Right lobe of liver (tissue), 6 donors: ENCODE measurements at regions not wholly inside any gene's neighbourhood (a gene's known extent, or its start where the extent isn't known, plus 50 kb on each side); places are given as distances from the start of the nearest gene placed in this dataset.
A peak's percentile ranks its signal among the peaks of the same experiment; 100 is the strongest.
"Not testable (repeated sequence)": the region's sequence is repeated elsewhere in the genome, so short reads cannot be mapped to it uniquely, and the experiment has no call there.

Experiments
- ATAC-seq, 4 donors: fragments of 200-7000 bp; cut with Tn5 transposase; one replicate each; pipeline ENCODE4 v1.9.1; 2020; ENCODE audit warnings: mild to moderate bottlenecking in 4 of 4, moderate library complexity in 4 of 4
- DNase-seq, 3 donors: peaks; one replicate each; pipeline ENCODE4 v3.0.0-alpha.2; 2020
- H3K27ac ChIP-seq, 3 donors: fragments of 200-600 bp; one replicate each; pipeline ENCODE4 v1.8.0; 2022
- H3K27me3 ChIP-seq, 2 donors: fragments of 200-600 bp; one replicate each; pipeline ENCODE4 v1.8.0; 2022
- H3K36me3 ChIP-seq, 4 donors: fragments of 200-600 bp; sonication (generic) in 1 of 4; one replicate each; pipeline versions ENCODE4 v1.5.1 to v1.8.0; 2017 to 2022; ENCODE audit warnings: control low read depth in 1 of 4
- H3K4me1 ChIP-seq, 4 donors: fragments of 200-600 bp; sonication (generic) in 1 of 4; one replicate each; pipeline versions ENCODE4 v1.5.1 to v1.8.0; 2017 to 2022; ENCODE audit warnings: control low read depth in 1 of 4
- H3K4me3 ChIP-seq, 3 donors: fragments of 200-600 bp; one replicate each; pipeline ENCODE4 v1.8.0; 2022
- H3K9me3 ChIP-seq, 4 donors: fragments of 200-600 bp; sonication (generic) in 1 of 4; one replicate each; pipeline versions ENCODE4 v1.5.1 to v1.8.0; 2017 to 2022; ENCODE audit warnings: control low read depth in 1 of 4
- CTCF ChIP-seq, 4 donors: fragments of 200-600 bp in 3 of 4; fragments of 450-650 bp in 1 of 4; IDR thresholded peaks; one replicate each; pipeline versions ENCODE4 v1.5.1 to v1.8.0; 2016 to 2022; ENCODE audit warnings: antibody characterized with exemption in 4 of 4, mild to moderate bottlenecking in 2 of 4
- POLR2A ChIP-seq: fragments of 450-650 bp; IDR thresholded peaks from one replicate; pipeline ENCODE4 v1.6.1; 2017; ENCODE audit warnings: antibody characterized with exemption, mild to moderate bottlenecking
- WGBS: methylation state at CpG from one replicate; pipeline ENCODE4 v1.1.6; 2018; ENCODE audit warnings: low coverage, low lambda C conversion rate; ENCODE audit not compliant: insufficient coverage; ENCODE audit errors: missing lambda C conversion rate; 5-methylcytosine and 5-hydroxymethylcytosine counted together
- intact Hi-C, 2 donors: fragments of 100-400 bp; cut with DNase I; formaldehyde crosslinking; loops; one replicate each; pipeline versions ENCODE4 v1.11.2 to v1.14.1; 2022
- donor health status: DM: no; HTN: yes; CAD: no.
- donor health status: DM: no; HTN: no; CAD: no.
- donor health status: DM: no; HTN: no; CAD: no.
- donor health status: DM: no; HTN: yes; CAD: no.
- donor health status: DM: no; HTN: yes; CAD: no.

- 74% methylated on average over 3 of the region's 3 CpGs for WGBS
- TF ChIP-seq CTCF (IDR thresholded peaks at IDR 0.05), result no peak
- no peak for TF ChIP-seq POLR2A
- H3K27ac ChIP-seq, result no peak overlapping the region
- no peaks in the 10 kb centered on the region for H3K9me3 ChIP-seq
- intact Hi-C loops, result no loop called here
- H3K4me1 ChIP-seq, result peaks cover 0 to 32% (median 10%) of the 10 kb centered on the region in 4 donors
- no peaks in the 10 kb centered on the region for H3K27me3 ChIP-seq
- ATAC-seq, result no peak
- DNase-seq, result no peak
- H3K4me3 ChIP-seq, result no peak overlapping the region
- H3K36me3 ChIP-seq, result no peaks in the 10 kb centered on the region
Measured at GRCh38 chr3:194061421-194062030, 74.4 kb upstream of the HES1 start.

GRCh38 chr3:194062830-194063229, 73.1 kb upstream of the HES1 start:
- intact Hi-C loops, result no loop called here
- ATAC-seq (no peak), DNase-seq (no peak)
- Histone ChIP-seq H3K27ac (no peak overlapping the region), H3K9me3 (no peaks in the 10 kb centered on the region), H3K36me3 (no peaks in the 10 kb centered on the region), H3K4me3 (no peak overlapping the region), H3K4me1 (peaks cover 0 to 27% (median 7%) of the 10 kb centered on the region in 4 donors), H3K27me3 (no peaks in the 10 kb centered on the region)
- no peak for TF ChIP-seq POLR2A
- no peak for TF ChIP-seq CTCF (IDR thresholded peaks at IDR 0.05)
- 76% methylated on average over 3 of the region's 3 CpGs for WGBS

GRCh38 chr3:194064380-194065332, 71.3 kb upstream of the HES1 start:
- TF ChIP-seq POLR2A, result no peak
- TF ChIP-seq CTCF (IDR thresholded peaks at IDR 0.05), result no peak
- peaks cover 0 to 14% (median 2%) of the 10 kb centered on the region in 4 donors for H3K4me1 ChIP-seq
- ATAC-seq (peak in 1 of 4 donors; percentile 8), DNase-seq (no peak)
- no peaks in the 10 kb centered on the region for H3K27me3 ChIP-seq
- H3K27ac ChIP-seq, result no peak overlapping the region
- no peaks in the 10 kb centered on the region for H3K9me3 ChIP-seq
- WGBS, result 68% methylated on average over 6 of the region's 8 CpGs
- H3K4me3 ChIP-seq, result no peak overlapping the region
- H3K36me3 ChIP-seq, result no peaks in the 10 kb centered on the region
- intact Hi-C loops, result no loop called here

GRCh38 chr3:194067327-194067726, 68.6 kb upstream of the HES1 start:
- H3K27me3 ChIP-seq, ATAC-seq, H3K4me3 ChIP-seq, H3K27ac ChIP-seq, H3K36me3 ChIP-seq, intact Hi-C loops, H3K9me3 ChIP-seq, DNase-seq: not testable (repeated sequence)
- peaks cover 0 to 21% (median 11%) of the 10 kb centered on the region in 4 donors for H3K4me1 ChIP-seq

- TF ChIP-seq POLR2A (no peak), CTCF (IDR thresholded peaks at IDR 0.05) (no peak)
- H3K4me1 ChIP-seq, result peaks cover 0 to 27% (median 14%) of the 10 kb centered on the region in 4 donors
- no peak overlapping the region for H3K27ac ChIP-seq
- H3K4me3 ChIP-seq, result no peak overlapping the region
- no peaks in the 10 kb centered on the region for H3K27me3 ChIP-seq
- intact Hi-C loops, result no loop called here
- ATAC-seq (no peak), DNase-seq (no peak)
- WGBS, result 65% methylated on average over 4 of the region's 4 CpGs
- H3K9me3 ChIP-seq, result no peaks in the 10 kb centered on the region
- H3K36me3 ChIP-seq, result no peaks in the 10 kb centered on the region
Measured at GRCh38 chr3:194067949-194068362, 68.0 kb upstream of the HES1 start.
